OCI-LY3 (cell line): ENCODE measurements at regions not wholly inside any gene's neighbourhood (a gene's known extent, or its start where the extent isn't known, plus 50 kb on each side); places are given as distances from the start of the nearest gene placed in this dataset.

Experiments used
- H2AFZ ChIP-seq: fragments of 200-600, 300-600 bp; shearing (Covaris generic); 2 replicates; pipeline ENCODE4 v1.6.0; 2014; ENCODE audit warnings: antibody characterized with exemption, low read depth, low read length
- H3K27ac ChIP-seq: fragments of 200-600, 300-600 bp; sonication (generic); 2 replicates; pipeline ENCODE4 v1.5.1; 2014; ENCODE audit warnings: mild to moderate bottlenecking, low read length, moderate library complexity, mixed read lengths
- H3K27me3 ChIP-seq: fragments of 200-600, 300-600 bp; sonication (generic); 2 replicates; pipeline ENCODE4 v1.6.1; 2014; ENCODE audit warnings: low read depth, low read length, mixed read lengths
- H3K36me3 ChIP-seq: fragments of 200-600, 300-600 bp; sonication (generic); replicated peaks from 2 replicates; pipeline ENCODE3; 2014; ENCODE audit warnings: low read depth, low read length, mixed read lengths
- H3K4me1 ChIP-seq: fragments of 300-600, 200-600 bp; sonication (generic); 2 replicates; pipeline ENCODE4 v1.6.1; 2014; ENCODE audit warnings: low read length, mixed read lengths
- H3K4me2 ChIP-seq: fragments of 200-600, 300-600 bp; sonication (generic); 2 replicates; pipeline ENCODE4 v1.6.1; 2014; ENCODE audit warnings: low read length, mixed read lengths
- H3K4me3 ChIP-seq: fragments of 300-600, 200-600 bp; sonication (generic); 2 replicates; pipeline ENCODE4 v1.5.1; 2014; ENCODE audit warnings: antibody characterized with exemption, mild to moderate bottlenecking, low read length, moderate library complexity
- H3K79me2 ChIP-seq: fragments of 300-600, 200-600 bp; shearing (Covaris generic); 2 replicates; pipeline ENCODE4 v1.6.1; 2014; ENCODE audit warnings: mild to moderate bottlenecking, low read length, mixed read lengths
- H3K9ac ChIP-seq: fragments of 300-600, 200-600 bp; shearing (Covaris generic); 2 replicates; pipeline ENCODE4 v1.6.0; 2014; ENCODE audit warnings: mild to moderate bottlenecking, low read length, moderate library complexity
- H3K9me3 ChIP-seq: fragments of 200-600, 300-600 bp; shearing (Covaris generic); 2 replicates; pipeline ENCODE4 v1.6.1; 2014; ENCODE audit warnings: low read length, mixed read lengths; ENCODE audit not compliant: insufficient read depth
- H4K20me1 ChIP-seq: fragments of 200-600, 300-600 bp; sonication (generic); 2 replicates; pipeline ENCODE4 v1.6.1; 2016; ENCODE audit warnings: low read length, mixed read lengths; ENCODE audit not compliant: insufficient read depth
- CTCF ChIP-seq: fragments of 200-600, 300-600 bp; sonication (generic); IDR thresholded peaks from 2 replicates; pipeline ENCODE4 v1.5.1; 2014; ENCODE audit warnings: antibody characterized with exemption, low read length, low read depth
- EZH2phosphoT487 ChIP-seq: fragments of 200-600 bp; shearing (Covaris generic); IDR thresholded peaks from 2 replicates; pipeline ENCODE4 v1.6.1; 2018; ENCODE audit warnings: antibody characterized with exemption, mixed run types, low read depth

DNA sequence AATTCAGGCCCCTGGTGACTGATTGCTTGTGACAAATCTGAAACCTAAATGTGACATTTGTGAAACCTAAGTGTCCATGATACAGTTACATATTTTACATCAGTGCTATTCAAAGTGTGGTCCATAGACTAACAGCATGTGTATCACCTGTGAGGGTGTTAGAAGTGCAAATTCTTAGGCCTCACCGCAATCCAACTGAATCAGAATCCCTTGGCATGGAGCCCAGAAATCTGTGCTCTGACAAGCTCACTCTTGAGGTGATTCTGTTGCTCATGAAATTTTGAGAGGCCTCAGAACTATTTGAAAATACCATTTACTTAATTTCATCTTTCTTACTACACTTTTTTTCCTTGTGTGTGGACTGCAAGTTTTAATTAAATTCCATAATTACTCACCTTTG lies 587.9 kb downstream of the ADGRL2 start:
- TF ChIP-seq CTCF (no peak), EZH2phosphoT487 (no peak)
- H3K9me3 ChIP-seq: no peaks in the 10 kb centered on the region

DNA sequence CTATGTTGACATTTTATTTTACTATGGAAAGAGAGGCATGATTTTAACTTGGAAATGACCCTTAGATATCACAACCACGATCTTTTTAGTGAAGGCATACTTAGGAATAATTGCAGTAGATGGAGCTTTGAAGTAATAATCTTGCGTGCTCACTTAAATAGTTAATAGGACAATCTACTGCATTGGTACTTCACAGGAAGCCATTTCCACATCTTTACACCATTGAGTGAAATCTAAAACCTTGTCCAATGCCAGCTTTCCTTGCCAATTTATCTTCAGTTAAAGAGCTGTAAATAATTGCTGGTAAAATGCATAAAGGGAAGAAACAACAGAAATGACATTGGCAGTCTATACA lies 586.3 kb downstream of the ADGRL2 start:
- H3K36me3 ChIP-seq: no peaks in the 10 kb centered on the region
- H2AFZ ChIP-seq: no peak overlapping the region
- H3K4me2 ChIP-seq: no peak overlapping the region
- no peak for TF ChIP-seq CTCF
- TF ChIP-seq EZH2phosphoT487: no peak
- H3K4me3 ChIP-seq: no peak overlapping the region
- no peaks in the 10 kb centered on the region for H3K27me3 ChIP-seq
- H3K79me2 ChIP-seq: no peaks in the 10 kb centered on the region
- no peaks in the 10 kb centered on the region for H3K9me3 ChIP-seq
- H3K4me1 ChIP-seq: no peaks in the 10 kb centered on the region
- no peak overlapping the region for H3K9ac ChIP-seq
- H4K20me1 ChIP-seq: no peaks in the 10 kb centered on the region
- no peak overlapping the region for H3K27ac ChIP-seq

More for the DNA sequence above, 587.9 kb downstream of the ADGRL2 start:
- Histone ChIP-seq H2AFZ (no peak overlapping the region), H3K4me1 (no peaks in the 10 kb centered on the region), H4K20me1 (no peaks in the 10 kb centered on the region), H3K79me2 (no peaks in the 10 kb centered on the region), H3K4me2 (no peak overlapping the region), H3K36me3 (no peaks in the 10 kb centered on the region), H3K27ac (no peak overlapping the region), H3K27me3 (no peaks in the 10 kb centered on the region), H3K9ac (no peak overlapping the region), H3K4me3 (no peak overlapping the region)

GRCh38 chr1:82386365-82387011 lies 585.8 kb downstream of the ADGRL2 start:
- Histone ChIP-seq H3K4me2 (no peak overlapping the region), H3K9me3 (no peaks in the 10 kb centered on the region), H3K27ac (no peak overlapping the region), H2AFZ (no peak overlapping the region), H3K79me2 (no peaks in the 10 kb centered on the region), H3K4me3 (no peak overlapping the region), H3K4me1 (no peaks in the 10 kb centered on the region), H3K9ac (no peak overlapping the region), H3K36me3 (no peaks in the 10 kb centered on the region), H4K20me1 (no peaks in the 10 kb centered on the region), H3K27me3 (no peaks in the 10 kb centered on the region)
- TF ChIP-seq CTCF (no peak), EZH2phosphoT487 (no peak)

DNA sequence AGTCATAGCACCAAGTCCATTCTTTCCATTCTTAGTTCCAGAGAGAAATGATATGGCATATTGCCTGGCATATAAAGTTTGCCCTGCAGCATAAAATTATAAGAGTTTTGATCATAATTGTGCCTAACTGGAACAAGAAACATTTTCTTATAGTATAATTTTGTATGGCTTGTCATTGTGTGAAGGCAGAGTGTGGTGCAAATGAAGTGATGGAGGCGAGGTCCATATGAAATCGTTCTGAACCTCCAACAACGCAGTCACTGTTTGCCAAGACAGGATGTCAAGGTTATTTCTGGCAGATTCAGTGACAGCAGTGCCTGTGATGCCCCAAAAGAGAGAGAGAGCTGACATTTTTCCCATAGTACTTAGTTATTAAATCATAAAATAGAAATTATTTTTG lies 584.0 kb downstream of the ADGRL2 start:
- no peak overlapping the region for H2AFZ ChIP-seq
- H3K27ac ChIP-seq: no peak overlapping the region
- TF ChIP-seq CTCF (no peak), EZH2phosphoT487 (no peak)
- no peak overlapping the region for H3K4me3 ChIP-seq
- H3K9me3 ChIP-seq: no peaks in the 10 kb centered on the region
- no peak overlapping the region for H3K4me2 ChIP-seq
- no peaks in the 10 kb centered on the region for H4K20me1 ChIP-seq
- no peak overlapping the region for H3K9ac ChIP-seq
- no peaks in the 10 kb centered on the region for H3K4me1 ChIP-seq
- no peaks in the 10 kb centered on the region for H3K79me2 ChIP-seq
- no peaks in the 10 kb centered on the region for H3K36me3 ChIP-seq
- H3K27me3 ChIP-seq: no peaks in the 10 kb centered on the region
